Ovary (tissue), 3 donors: ENCODE measurements at regions not wholly inside any gene's neighbourhood (a gene's known extent, or its start where the extent isn't known, plus 50 kb on each side); places are given as distances from the start of the nearest gene placed in this dataset.

Experiments used
- EP300 ChIP-seq: sonication (generic); formaldehyde crosslinking; IDR thresholded peaks from one replicate; pipeline ENCODE4 v1.6.1; 2017; ENCODE audit warnings: antibody characterized with exemption
- POLR2A ChIP-seq: fragments of 450-650 bp; IDR thresholded peaks from one replicate; pipeline ENCODE4 v1.6.1; 2017; ENCODE audit warnings: antibody characterized with exemption, mild to moderate bottlenecking, moderate library complexity
- TF ChIP-seq, protein P1 (sequence below), 3 donors: fragments of 450-650 bp in 2 of 3; fragments of 200-600 bp in 1 of 3; IDR thresholded peaks; one replicate each; pipeline versions ENCODE4 v1.5.1 to v1.8.0; 2016 to 2022; ENCODE audit warnings: antibody characterized with exemption in 3 of 3, mild to moderate bottlenecking in 1 of 3
- donor health status: DM: no; HTN: no; CAD: no.

DNA sequence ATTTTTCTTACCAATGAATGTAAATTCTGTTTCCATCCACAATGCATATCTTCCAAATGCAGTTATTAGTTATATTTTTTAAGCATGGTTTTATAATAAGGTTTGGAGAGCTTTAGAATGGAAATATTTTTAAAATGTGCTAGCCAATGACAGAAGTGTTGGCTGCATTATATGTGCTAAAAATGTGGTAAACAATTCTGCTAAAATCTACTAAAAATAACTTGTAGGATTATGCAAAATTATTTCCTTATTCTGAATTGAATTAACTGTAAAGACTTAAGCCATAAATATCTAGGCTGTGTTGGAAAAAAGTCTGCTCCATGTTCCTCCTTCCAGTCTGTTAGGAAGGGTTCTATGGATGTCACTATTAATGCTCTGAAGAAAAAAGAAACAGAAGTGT lies 503.3 kb downstream of the PRR16 start:
- TF ChIP-seq, protein P1, sequence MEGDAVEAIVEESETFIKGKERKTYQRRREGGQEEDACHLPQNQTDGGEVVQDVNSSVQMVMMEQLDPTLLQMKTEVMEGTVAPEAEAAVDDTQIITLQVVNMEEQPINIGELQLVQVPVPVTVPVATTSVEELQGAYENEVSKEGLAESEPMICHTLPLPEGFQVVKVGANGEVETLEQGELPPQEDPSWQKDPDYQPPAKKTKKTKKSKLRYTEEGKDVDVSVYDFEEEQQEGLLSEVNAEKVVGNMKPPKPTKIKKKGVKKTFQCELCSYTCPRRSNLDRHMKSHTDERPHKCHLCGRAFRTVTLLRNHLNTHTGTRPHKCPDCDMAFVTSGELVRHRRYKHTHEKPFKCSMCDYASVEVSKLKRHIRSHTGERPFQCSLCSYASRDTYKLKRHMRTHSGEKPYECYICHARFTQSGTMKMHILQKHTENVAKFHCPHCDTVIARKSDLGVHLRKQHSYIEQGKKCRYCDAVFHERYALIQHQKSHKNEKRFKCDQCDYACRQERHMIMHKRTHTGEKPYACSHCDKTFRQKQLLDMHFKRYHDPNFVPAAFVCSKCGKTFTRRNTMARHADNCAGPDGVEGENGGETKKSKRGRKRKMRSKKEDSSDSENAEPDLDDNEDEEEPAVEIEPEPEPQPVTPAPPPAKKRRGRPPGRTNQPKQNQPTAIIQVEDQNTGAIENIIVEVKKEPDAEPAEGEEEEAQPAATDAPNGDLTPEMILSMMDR (IDR thresholded peaks at IDR 0.05) = no peak
- TF ChIP-seq POLR2A (no peak), EP300 (no peak)
